G401 (cell line): ENCODE measurements at regions not wholly inside any gene's neighbourhood (a gene's known extent, or its start where the extent isn't known, plus 50 kb on each side); places are given as distances from the start of the nearest gene placed in this dataset.

Source experiments
- DNase-seq: peaks from one replicate; pipeline ENCODE4 v3.0.0-alpha.2; 2015; ENCODE audit warnings: low spot score
- in situ Hi-C: cut with HindIII; loops from 2 replicates; pipeline ENCODE4 v1.10.0; 2016; ENCODE audit warnings: low sequenced_read_pairs, mixed read lengths

DNA sequence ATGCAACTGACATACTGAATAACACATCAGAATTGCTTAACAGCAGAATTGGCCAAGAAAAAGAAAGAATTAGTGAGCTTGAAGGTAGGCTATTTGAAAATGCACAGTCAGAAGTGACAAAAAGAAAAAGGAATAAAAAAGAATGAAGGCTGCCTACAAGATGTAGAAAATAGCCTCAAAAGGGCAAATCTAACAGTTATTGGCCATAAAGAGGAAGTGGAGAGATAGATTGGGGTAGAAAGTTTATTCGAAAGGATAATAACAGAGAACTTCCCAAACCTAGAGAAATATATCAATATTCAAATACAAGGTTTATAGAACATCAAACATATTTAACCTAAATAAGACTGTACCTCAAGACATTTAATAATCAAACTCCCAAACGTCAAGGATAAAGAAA, 67.5 kb downstream of the ATP6V1G3 start:
- in situ Hi-C loops = no loop called here
- no peak for DNase-seq

DNA sequence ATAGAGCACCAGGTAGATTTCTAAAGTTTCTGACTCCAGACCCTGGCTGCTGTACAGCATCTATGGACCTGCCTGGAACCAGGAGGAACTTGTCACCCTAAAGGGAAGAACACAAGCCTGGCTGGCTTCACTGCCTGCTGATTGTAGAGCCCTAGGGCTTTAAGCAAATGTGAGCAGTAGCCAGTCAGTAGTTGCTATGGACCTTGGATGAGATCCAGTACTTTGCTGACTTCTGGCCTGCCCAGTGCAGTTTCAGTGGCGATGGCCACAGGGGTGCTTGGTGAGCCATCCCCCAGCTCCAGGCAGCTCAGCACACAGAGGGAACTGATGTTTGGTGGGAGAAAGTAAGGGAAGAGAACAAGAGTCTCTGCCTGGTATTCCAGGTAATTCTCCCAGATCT, 68.4 kb downstream of the ATP6V1G3 start:
- DNase-seq = no peak
- in situ Hi-C loops = no loop called here

DNA sequence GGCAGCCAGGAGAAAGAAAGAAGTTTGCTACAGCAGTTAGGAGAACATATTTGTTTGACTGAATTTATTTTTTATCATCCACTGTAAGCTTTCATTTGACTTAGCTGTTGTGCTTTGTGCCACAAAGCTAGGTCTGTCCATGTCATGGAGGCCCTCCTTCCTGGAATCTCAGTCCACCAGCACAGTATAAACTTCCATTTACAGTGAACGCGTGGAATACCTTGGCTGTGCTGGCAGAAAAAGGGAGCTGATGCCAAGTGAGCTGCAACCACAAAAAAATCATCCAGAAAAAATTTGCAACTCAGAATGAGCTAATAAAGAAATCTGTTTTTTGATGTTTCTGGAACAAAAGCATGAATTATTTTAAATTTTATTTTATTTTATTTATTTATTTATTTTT, 72.6 kb downstream of the ATP6V1G3 start:
- in situ Hi-C loops = no loop called here
- DNase-seq = no peak

DNA sequence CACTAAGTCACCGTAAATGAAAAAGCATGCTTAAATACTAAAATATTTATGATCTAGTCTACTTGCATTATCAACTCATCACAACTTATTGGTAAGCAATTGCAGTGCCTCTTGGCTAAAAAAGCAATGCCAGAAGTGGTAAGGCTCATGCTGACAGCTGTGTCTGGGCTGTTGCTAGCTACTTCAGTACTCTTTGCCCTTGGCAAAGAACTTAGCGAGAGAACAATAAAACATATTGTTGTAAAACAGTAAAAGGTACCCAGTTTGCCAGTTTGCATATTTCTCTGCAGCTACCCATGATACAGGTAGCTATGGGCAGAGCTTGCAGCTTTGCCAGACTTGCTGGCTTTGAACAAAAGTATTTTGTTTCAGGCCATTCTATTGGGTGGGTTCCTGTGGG, 73.1 kb downstream of the ATP6V1G3 start:
- in situ Hi-C loops = no loop called here

DNA sequence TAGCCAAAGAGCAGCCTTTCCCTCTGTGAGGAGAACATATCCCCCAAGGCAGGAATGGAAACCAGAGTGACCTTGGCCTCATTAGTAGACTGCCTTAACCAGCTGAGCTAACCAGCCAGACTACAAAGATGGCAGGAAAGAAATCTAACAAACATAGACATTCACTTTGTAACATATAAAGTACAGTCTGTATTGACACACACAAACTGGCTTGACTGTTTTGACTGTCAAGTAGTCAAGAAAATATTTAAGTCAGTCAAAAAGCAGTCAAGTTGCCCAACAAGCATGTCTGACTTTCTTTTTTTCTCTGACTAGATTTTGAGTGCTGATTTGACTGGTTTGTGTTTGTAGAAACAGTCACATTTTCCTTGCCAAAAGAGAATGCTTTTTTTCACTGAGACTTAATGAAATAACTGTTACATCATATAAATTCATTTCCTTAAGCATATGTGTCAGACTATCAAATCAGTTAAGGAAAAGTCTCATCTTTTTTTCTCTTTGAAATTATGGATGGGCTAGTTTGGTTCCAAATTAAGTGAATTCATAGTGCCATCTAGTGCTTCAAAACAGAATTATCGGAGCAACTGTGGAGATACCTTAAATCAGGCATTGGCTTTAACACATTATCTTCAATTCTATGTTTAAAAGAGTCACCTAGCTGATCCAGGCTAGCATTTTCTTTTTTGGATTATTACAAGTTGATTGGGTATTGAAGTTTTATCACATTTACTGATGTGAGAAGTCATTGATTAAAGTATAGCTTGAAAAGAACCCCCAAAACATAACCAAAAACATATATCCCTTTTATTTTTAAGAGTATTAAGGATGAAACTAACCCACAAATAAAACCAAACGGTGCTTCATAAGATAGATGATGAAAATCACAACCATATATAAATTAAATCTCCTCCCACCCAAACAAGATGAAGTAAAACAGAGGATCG, 75.0 kb downstream of the ATP6V1G3 start:
- DNase-seq = peak; percentile 32
- in situ Hi-C loops = no loop called here

More for the DNA sequence above, 73.1 kb downstream of the ATP6V1G3 start:
- DNase-seq = no peak

DNA sequence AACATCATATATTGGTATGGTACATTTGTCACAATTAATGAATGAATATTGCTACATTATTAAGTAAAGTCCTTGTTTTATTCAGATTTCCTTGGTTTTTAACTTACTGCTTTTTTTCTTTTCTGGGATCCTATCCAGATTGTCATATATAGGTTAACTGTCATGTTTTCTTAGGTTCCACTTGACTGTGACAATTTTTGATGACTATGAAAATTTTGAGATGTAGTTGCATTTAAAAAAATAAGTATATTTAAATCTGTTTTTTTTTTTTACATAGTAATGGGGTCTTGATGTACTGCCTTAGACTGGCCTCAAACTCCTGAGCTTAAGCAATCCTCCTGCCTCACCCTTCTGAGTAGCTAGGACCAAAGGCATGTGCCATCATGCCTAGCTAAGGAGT, 76.8 kb downstream of the ATP6V1G3 start:
- in situ Hi-C loops = no loop called here
- DNase-seq = no peak

DNA sequence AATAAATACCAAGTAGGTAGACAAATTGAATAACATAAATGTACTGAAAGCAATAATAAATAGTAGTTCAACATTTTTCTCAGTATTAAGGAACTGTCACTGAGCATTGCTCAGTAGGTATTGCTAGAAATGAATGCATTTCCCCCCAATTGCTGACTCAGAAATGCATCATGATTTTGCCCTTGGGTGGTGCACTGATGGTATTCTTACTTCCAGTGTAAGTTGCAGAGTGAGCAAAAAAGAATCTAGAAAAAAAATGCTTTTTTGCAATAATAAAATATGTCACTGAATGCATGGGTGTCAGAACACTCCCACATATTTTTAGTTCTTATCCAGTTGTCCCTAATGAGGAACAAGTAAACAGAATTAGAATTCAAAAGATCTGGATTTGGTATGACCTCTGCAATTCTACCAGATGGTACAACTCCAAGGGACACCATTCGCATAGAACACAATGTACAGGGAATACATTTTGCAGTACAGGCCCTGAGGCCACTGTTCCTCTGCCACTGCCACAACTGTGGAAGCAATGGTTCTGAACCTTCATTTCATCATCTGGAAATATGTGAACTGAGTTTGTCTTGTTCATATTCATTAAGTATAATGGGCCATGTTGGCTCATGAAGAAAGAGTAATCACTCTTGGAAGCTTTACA, 78.0 kb downstream of the ATP6V1G3 start:
- DNase-seq = no peak
- in situ Hi-C loops = no loop called here

DNA sequence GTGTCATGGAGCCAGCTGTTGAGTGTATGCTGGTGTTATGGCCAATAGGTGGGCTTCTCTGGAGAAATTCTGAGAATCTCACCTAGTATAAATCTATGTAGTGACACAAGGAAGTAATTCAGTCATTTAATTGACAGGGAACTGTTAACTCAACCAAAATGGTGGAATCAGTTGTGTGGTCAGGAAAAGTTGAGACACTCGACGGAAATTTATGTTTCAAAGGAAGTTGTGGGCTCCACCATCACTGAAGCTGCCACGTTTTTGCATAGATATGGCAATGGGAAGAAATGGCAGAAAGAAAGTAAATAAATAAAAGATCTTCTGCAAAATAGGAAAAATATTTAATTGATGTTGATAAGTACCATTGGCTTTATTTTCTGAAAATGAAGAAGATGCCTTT, 84.5 kb downstream of the ATP6V1G3 start:
- in situ Hi-C loops = no loop called here
- no peak for DNase-seq

DNA sequence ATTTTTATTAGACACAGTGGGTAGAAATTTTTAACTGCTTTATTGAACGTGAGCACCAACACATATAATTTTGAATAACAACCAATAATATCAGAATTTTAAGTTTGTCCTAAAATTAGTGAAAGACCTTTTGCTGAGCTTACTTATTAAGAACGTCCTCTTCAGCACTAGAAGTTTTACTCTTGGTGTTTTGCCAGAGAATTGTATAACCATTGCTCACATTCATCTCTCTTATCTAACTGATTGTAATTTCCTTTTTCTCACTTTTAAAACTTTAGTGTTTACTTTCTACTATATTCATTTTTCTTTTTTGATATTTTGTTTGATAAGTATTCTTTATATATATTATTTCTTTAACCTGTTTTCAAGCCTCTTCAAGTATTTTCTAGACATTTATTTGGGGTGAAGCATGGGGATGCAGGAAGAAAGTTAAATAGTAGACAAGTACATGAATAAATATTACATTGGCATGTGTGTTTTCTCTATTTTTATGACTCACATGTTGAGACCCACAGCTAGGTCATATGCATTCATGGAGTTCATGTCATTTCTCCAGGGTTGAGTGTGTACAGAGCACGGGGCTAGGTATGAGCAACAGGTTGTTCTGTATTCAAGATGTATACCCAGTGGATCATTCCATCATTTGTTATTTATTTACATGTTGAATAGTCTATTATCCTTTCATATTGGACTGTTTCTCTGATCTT, 90.6 kb downstream of the ATP6V1G3 start:
- DNase-seq = no peak
- in situ Hi-C loops = no loop called here

DNA sequence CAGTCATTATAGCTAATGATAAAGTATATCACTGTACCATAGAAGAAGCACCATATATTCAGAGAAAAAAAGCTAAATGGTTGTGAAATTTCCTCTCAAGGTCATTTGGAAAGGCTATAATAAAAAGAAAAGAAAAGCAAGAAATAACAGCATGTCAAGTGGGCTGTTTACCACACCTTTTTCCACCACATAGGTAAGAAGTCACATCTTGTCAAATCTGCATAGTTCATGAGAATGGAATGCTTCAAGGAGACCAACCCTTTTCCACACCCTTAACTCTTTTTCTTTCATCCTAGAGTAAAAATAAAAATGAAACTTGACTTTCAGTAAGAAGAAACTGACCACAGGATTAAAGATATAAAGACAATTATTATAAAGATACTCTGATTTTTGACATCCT, 91.2 kb downstream of the ATP6V1G3 start:
- in situ Hi-C loops = no loop called here
- no peak for DNase-seq

DNA sequence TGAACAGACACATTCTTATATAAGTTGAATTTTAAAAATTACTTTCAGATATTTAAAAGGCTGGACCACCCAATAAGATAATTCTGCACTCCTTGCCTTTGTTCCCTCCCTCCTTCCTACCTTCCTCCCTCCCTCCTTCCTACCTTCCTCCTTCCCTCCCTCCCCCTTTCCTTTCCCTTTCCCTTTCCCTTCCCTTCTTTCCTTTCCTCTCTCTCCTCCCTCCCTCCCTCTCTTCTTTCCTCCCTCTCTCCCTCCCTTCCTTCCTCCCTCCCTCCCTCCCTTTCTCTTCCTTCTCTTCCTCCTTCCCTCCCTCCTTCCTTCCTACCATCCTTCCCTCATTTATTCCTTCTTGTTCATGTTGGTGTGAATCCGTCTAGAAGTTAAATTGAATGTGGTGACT, 93.0 kb downstream of the ATP6V1G3 start:
- in situ Hi-C loops = no loop called here

DNA sequence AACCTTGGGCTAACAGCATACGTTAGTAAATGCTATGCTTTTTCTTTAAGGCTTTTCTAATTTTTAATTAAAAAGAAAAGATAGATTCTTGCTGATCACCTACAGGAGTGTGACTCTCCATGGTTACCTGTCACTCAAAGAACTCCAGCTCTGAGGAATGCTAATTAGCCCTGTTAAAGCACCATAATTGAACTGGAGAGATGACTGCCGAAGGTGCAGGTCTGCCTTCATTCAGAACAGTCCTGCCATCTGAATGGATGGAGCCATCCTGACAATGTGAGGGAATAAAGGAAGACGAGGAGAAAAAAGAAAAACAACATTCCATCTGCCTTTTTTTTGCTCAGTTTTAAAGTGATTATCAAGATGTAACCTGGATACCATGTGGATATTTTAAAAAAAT, 94.6 kb downstream of the ATP6V1G3 start:
- no peak for DNase-seq
- in situ Hi-C loops = no loop called here

More for the DNA sequence above, 93.0 kb downstream of the ATP6V1G3 start:
- DNase-seq = no peak

DNA sequence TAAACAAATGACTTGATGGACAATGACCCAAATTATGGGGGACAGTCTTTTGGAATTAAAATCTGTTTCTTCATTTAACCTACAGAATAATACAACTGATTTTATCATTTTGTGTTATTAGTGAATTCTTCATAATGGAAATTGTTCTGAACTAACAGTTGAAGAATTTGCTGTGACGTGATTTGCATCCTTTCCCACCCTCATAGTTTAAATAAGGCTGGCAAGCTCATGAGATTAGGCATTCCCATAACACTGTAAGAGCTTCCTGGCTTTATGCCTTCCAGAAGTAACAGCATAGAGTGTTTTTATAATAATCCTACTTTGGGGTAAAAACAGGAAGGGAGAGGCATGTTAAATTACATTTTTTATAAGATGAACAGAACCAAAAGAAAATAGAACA, 95.7 kb downstream of the ATP6V1G3 start:
- in situ Hi-C loops = no loop called here
- DNase-seq = no peak

DNA sequence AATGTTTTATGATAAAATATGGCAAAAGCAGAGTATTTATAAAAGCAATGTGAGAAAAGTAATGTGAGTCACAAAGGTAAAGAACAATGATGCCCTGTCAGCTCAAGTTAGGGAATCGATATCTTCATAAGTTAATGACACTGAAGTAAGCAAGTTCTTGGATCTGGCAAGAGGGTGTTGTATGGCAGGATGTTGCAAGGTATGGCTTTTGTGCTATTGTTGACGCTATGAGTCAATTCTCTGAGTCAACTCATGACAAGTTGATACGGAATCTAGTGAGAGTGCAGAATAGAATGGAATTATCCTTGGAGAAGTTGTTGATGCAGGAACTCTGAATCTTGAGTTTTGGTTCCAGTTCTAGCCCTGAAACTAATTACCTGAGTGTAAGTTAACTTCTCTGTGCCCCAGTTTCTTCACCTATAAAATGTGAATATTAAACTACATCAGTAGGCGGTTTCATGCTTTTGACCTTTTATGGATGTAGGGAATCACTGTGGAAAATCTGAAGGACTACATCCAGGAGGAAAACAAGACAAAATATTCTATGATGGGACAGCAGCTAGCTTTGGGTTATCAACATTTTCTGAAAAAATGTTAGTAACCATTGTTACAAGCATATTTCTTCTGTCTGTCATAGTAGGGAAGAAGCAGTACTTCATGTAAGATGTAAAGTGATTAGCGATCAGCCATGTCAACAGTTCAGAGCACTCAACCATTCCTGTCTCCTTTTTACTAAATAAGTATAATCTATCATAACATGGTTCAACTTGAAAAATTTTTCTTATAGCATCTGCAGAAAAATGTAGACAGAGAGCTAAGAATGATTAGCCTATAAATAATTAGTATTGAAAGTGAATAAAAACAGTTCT, 96.9 kb downstream of the ATP6V1G3 start:
- no peak for DNase-seq

DNA sequence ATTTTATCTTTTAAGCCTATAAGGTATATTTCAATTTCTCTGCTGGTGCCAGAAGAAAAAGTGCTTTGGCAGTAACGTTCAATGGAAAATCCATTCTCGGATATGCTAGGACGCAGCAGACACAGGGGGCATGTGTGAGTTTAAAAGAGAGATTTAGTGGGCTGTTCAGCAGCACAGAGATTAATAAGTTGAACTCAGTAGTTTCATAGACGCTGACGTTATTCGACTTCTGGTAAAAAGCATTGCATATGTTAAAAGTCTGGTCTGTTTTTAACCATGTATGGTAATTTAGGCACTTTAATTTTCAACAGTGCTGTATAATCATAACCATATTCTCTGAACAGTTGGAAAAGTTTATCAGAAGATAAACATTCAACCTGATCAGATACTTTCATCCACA, 99.6 kb downstream of the ATP6V1G3 start:
- in situ Hi-C loops = no loop called here
- DNase-seq = no peak

More for the DNA sequence above, 96.9 kb downstream of the ATP6V1G3 start:
- in situ Hi-C loops = no loop called here

DNA sequence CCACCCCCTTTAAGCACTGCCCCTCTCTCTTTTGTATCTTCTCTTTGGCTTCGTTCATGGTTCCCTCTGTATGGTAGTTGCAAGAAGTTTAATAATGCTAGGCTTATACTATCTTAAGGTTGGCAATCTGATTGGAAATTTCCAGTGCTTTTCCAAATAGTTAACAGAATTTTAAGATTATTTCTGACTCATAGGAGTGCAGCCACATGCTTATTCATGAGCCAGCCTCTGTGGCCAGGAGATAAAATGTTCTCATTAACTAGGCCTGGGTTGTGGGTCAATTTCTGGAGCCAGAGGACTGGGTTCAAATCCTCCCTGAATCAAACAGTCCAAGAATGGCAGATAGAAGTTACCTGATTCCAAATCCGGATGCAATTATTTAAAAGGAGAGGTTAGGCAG, 103.1 kb downstream of the ATP6V1G3 start:
- DNase-seq = no peak
- in situ Hi-C loops = no loop called here

DNA sequence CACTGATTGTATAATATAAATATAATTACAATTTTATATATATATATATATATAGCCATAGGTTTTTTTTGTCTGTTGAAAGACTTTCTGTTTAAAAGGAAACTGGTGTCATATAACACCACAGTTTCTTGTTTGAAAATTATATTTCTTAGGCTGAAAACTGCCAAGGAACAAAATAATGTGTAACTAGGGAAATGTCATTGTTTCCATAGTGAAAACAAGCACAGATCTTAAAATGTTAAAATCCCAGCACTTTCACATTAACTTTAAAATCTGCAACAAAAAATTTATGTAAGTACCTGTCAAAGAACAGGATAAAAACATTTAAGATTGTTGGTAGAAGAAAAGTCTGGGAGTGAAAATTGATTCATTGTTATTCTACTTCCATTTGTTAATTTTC, 104.2 kb downstream of the ATP6V1G3 start:
- in situ Hi-C loops = no loop called here
- no peak for DNase-seq

DNA sequence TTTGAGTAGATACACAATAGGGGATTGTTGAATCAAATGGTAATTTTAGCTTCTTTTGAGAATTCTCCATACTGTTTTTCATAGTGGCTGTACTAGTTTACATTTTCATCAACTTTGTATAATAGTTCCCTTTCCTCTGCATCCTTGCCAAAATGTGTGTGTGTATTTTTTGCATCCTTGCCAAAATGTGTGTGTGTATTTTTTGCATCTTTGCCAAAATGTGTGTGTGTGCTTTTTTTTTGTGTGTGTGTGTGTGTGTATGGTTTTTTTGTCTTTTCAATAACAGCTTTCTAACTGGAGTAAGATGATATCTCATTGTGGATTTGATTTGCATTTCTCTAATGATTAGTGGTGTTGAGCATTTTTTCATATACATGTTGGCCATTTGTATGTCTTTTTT, 105.4 kb downstream of the ATP6V1G3 start:
- in situ Hi-C loops = no loop called here
- no peak for DNase-seq

DNA sequence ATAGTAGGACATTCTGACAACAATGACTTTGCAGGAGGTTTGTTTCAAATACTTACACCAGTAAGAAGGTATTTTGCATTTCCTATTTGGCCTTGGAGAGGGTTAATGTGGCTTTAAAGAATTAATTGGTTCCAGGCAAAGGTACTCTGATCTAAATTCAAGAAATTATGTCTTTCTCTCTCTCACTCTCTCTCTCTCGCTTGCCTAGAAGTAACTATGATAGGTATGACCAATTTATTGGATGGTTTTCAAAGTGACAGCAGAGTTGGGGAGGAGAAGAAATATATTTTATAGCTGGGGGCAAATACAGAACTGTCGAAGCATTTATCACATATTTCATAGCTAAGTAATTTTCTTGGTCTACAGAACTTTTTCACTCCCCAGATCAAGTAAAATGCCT, 116.0 kb downstream of the ATP6V1G3 start:
- in situ Hi-C loops = no loop called here
- no peak for DNase-seq
